ENCODE measurements at regions not wholly inside any gene's neighbourhood (a gene's known extent, or its start where the extent isn't known, plus 50 kb on each side); places are given as distances from the start of the nearest gene placed in this dataset.

- TF ChIP-seq CTCF (conservative IDR thresholded peaks at IDR 0.05): no peak
- TF ChIP-seq ZFX (IDR thresholded peaks at IDR 0.05): no peak
These were observed 208.2 kb upstream of the USP25 start for GRCh38 chr21:15521644-15522001.

Data from C4-2B (cell line).